Transverse colon (tissue), 4 donors: ENCODE measurements at regions not wholly inside any gene's neighbourhood (a gene's known extent, or its start where the extent isn't known, plus 50 kb on each side); places are given as distances from the start of the nearest gene placed in this dataset.

Source experiments
- POLR2A ChIP-seq: fragments of 450-650 bp; IDR thresholded peaks from one replicate; pipeline ENCODE4 v1.6.1; 2016; ENCODE audit warnings: antibody characterized with exemption, mild to moderate bottlenecking, moderate library complexity
- POLR2AphosphoS5 ChIP-seq, 3 donors: sonication (generic); formaldehyde crosslinking; IDR thresholded peaks; one replicate each; pipeline ENCODE4 v1.6.1; 2016; ENCODE audit warnings: antibody characterized with exemption in 3 of 3
- TF ChIP-seq, protein P1 (sequence below), 5 experiments: fragments of 200-600 bp in 3 of 5; fragments of 450-650 bp in 2 of 5; sonication (generic) in 3 of 5; IDR thresholded peaks; 1 replicate in 2 of 5; 2 replicates in 3 of 5; pipeline ENCODE4 v1.5.1; 2016 to 2017; ENCODE audit warnings: antibody characterized with exemption in 5 of 5, inconsistent platforms in 3 of 5, mild to moderate bottlenecking in 2 of 5, moderate library complexity in 1 of 5

GRCh38 chrX:65610040-65610439, 57.4 kb upstream of the MSN start:
- TF ChIP-seq, protein P1, sequence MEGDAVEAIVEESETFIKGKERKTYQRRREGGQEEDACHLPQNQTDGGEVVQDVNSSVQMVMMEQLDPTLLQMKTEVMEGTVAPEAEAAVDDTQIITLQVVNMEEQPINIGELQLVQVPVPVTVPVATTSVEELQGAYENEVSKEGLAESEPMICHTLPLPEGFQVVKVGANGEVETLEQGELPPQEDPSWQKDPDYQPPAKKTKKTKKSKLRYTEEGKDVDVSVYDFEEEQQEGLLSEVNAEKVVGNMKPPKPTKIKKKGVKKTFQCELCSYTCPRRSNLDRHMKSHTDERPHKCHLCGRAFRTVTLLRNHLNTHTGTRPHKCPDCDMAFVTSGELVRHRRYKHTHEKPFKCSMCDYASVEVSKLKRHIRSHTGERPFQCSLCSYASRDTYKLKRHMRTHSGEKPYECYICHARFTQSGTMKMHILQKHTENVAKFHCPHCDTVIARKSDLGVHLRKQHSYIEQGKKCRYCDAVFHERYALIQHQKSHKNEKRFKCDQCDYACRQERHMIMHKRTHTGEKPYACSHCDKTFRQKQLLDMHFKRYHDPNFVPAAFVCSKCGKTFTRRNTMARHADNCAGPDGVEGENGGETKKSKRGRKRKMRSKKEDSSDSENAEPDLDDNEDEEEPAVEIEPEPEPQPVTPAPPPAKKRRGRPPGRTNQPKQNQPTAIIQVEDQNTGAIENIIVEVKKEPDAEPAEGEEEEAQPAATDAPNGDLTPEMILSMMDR (IDR thresholded peaks at IDR 0.05) = no peak
- no peak for TF ChIP-seq POLR2AphosphoS5 (IDR thresholded peaks at IDR 0.05)
- TF ChIP-seq POLR2A = no peak
